ENCODE measurements at regions not wholly inside any gene's neighbourhood (a gene's known extent, or its start where the extent isn't known, plus 50 kb on each side); places are given as distances from the start of the nearest gene placed in this dataset.

DNA sequence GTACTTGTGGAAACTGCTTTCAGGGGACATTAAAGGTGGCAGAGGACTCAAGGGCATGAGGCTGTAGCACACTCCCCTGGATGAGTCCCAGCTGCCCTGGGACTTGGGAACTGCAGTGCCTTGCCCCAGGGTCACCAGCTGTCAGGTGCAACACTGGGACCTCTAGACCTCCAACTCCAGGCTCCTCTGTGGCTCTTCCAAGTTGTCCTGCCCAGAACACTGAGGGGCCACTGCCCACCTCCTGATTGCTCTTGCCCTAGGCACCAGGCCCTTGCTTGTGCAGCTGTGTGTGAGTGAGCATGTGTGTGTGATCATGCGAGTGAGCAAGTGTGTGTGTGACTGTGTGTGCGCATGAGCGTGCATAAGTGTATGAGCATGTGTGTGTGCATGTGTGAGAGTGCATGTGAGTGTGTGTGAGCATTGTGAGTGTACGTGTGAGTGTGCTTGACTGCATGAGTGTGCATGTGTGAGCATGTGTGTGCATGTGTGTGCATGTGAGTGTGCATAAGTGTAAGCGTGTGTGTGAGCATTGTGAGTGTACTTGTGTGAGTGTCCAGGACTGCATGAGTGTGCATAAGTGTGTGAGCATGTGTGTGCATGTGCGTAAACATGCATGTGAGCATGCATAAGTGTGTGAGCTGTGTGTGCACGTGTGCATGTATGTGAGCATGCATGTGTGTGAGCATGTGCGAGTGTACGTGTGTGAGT lies 301.5 kb downstream of the NDUFA10 start:
- H3K27me3 ChIP-seq: no peaks in the 10 kb centered on the region
- no peaks in the 10 kb centered on the region for H3K4me1 ChIP-seq
- no peaks in the 10 kb centered on the region for H3K36me3 Mint-ChIP-seq
- DNase-seq (ENCODE audit: low spot score): no peak
- no peaks in the 10 kb centered on the region for H3F3A ChIP-seq (ENCODE audit: low read depth)
- no peaks in the 10 kb centered on the region for H3K36me3 ChIP-seq
- no peak overlapping the region for H3K4me3 ChIP-seq
- no peaks in the 10 kb centered on the region for H4K20me1 ChIP-seq (ENCODE audit: low read depth)
- H3K4me1 Mint-ChIP-seq: peaks cover 10% of the 10 kb centered on the region
- peaks cover 22% of the 10 kb centered on the region for H3K27me3 Mint-ChIP-seq (ENCODE audit: insufficient read depth, low read depth)
- H3K4me2 ChIP-seq: no peak overlapping the region
- H3K27ac ChIP-seq: no peak overlapping the region
- H2AFZ ChIP-seq (replicated peaks): no peak overlapping the region
- no peaks in the 10 kb centered on the region for H3K9me3 Mint-ChIP-seq
- H3K4me3 Mint-ChIP-seq: peak overlapping the region; percentile 34
- no peaks in the 10 kb centered on the region for H3K9me3 ChIP-seq (ENCODE audit: low read depth)
- H3K9ac ChIP-seq: no peak overlapping the region
- peak overlapping the region; percentile 23 for H3K27ac Mint-ChIP-seq
- no peaks in the 10 kb centered on the region for H3K79me2 ChIP-seq (ENCODE audit: low read depth)
- TF ChIP-seq EZH2phosphoT487 (IDR thresholded peaks at IDR 0.05) (no peak), EZH2 (IDR thresholded peaks at IDR 0.05) (no peak)
- TF ChIP-seq, protein P1, sequence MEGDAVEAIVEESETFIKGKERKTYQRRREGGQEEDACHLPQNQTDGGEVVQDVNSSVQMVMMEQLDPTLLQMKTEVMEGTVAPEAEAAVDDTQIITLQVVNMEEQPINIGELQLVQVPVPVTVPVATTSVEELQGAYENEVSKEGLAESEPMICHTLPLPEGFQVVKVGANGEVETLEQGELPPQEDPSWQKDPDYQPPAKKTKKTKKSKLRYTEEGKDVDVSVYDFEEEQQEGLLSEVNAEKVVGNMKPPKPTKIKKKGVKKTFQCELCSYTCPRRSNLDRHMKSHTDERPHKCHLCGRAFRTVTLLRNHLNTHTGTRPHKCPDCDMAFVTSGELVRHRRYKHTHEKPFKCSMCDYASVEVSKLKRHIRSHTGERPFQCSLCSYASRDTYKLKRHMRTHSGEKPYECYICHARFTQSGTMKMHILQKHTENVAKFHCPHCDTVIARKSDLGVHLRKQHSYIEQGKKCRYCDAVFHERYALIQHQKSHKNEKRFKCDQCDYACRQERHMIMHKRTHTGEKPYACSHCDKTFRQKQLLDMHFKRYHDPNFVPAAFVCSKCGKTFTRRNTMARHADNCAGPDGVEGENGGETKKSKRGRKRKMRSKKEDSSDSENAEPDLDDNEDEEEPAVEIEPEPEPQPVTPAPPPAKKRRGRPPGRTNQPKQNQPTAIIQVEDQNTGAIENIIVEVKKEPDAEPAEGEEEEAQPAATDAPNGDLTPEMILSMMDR (IDR thresholded peaks at IDR 0.05): no peak

DNA sequence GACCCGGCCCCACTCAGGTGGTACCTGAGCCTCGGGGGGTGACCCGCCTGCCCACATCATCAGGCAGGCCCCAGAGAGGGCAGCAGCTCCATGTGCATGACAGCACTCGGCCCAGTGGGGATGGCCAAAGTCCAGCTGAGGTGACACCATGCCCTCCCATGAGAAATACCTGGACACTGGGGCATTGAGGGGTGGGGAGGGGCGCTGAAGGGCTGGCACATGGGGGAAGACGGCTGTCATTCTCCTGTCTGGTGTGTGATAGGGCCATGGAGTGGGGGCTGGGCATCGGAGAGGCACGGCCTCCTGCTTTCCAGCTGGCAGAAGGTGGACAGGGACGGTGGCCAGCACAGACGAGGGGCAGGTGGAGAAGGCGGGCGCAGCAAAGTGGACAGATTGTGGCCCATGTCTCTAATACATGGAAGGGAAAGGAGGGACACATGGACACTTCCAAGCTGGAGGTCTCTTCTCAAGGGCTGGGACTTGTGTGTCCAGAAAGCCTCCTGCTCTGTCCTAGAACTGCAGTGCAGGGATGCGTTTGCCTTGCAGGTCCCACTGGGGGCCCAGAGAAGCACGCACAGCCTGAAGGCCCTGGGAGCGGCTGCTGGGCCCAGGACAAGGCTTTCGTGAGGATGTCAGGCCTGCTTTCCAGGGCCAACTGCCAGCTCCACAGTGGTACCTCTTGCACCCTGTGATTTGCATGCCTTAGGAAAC lies 302.2 kb downstream of the NDUFA10 start:
- Histone ChIP-seq H3F3A (ENCODE audit: low read depth) (no peaks in the 10 kb centered on the region), H3K79me2 (ENCODE audit: low read depth) (no peaks in the 10 kb centered on the region), H3K4me1 (no peaks in the 10 kb centered on the region), H4K20me1 (ENCODE audit: low read depth) (no peaks in the 10 kb centered on the region), H3K36me3 (no peaks in the 10 kb centered on the region), H3K4me3 (no peak overlapping the region), H3K4me2 (no peak overlapping the region), H3K9me3 (ENCODE audit: low read depth) (no peaks in the 10 kb centered on the region), H3K27ac (no peak overlapping the region), H3K27me3 (no peaks in the 10 kb centered on the region), H3K9ac (no peak overlapping the region), H2AFZ (replicated peaks) (no peak overlapping the region)
- H3K4me3 Mint-ChIP-seq: no peak overlapping the region
- no peak overlapping the region for H3K27ac Mint-ChIP-seq
- DNase-seq (ENCODE audit: low spot score): no peak
- no peak for TF ChIP-seq EZH2 (IDR thresholded peaks at IDR 0.05)
- TF ChIP-seq, protein P1 (IDR thresholded peaks at IDR 0.05): no peak
- TF ChIP-seq EZH2phosphoT487 (IDR thresholded peaks at IDR 0.05): no peak
- no peaks in the 10 kb centered on the region for H3K36me3 Mint-ChIP-seq
- H3K27me3 Mint-ChIP-seq (ENCODE audit: insufficient read depth, low read depth): peaks cover 23% of the 10 kb centered on the region
- no peaks in the 10 kb centered on the region for H3K9me3 Mint-ChIP-seq
- H3K4me1 Mint-ChIP-seq: peaks cover 5% of the 10 kb centered on the region

DNA sequence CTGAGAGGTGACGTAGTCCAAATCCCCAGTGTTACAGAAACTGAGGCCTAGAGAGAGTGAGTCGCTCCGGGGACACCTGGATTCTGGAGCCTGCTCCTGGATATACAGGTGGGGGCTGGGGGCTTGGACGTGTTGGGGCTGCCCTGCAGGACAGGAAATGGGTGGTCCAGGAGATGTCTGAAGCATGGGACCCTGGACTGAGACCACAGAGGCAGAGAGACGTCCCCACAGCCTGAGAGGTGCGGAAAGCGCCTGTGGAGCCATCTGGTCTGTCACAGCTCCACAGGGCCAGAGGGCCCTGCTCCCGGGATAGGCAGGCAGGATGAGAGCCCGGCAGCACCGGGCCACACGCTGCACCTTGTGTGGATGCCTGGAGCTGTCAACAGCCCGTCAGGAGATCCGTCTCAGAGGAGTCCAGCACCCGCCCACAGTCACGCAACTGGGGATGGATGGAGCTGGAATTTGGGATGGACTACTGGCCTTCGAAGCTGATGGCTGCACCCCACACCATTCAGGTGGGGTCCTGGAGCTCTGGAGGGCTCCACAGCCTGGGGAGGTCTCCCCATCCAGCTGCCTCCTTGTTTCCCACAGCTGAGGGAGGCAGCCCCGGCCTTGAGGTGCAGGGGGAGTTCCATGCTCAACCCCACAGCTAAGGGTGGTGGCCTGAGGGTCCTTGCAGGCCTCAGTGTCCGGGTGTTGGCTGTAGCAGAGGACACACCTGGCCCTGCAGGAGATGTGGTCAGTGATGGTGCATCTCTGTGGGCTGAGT lies 303.0 kb downstream of the NDUFA10 start:
- peaks cover 5% of the 10 kb centered on the region for H3K4me1 Mint-ChIP-seq
- H3K36me3 Mint-ChIP-seq: no peaks in the 10 kb centered on the region
- H3K4me2 ChIP-seq: no peak overlapping the region
- no peaks in the 10 kb centered on the region for H3K9me3 Mint-ChIP-seq
- H3K9ac ChIP-seq: no peak overlapping the region
- no peaks in the 10 kb centered on the region for H3F3A ChIP-seq (ENCODE audit: low read depth)
- H3K27ac ChIP-seq: no peak overlapping the region
- H3K79me2 ChIP-seq (ENCODE audit: low read depth): no peaks in the 10 kb centered on the region
- H3K4me1 ChIP-seq: no peaks in the 10 kb centered on the region
- H4K20me1 ChIP-seq (ENCODE audit: low read depth): no peaks in the 10 kb centered on the region
- no peaks in the 10 kb centered on the region for H3K9me3 ChIP-seq (ENCODE audit: low read depth)
- DNase-seq (ENCODE audit: low spot score): no peak
- H2AFZ ChIP-seq (replicated peaks): no peak overlapping the region
- TF ChIP-seq, protein P1 (IDR thresholded peaks at IDR 0.05): no peak
- no peak for TF ChIP-seq EZH2phosphoT487 (IDR thresholded peaks at IDR 0.05)
- H3K4me3 Mint-ChIP-seq: no peak overlapping the region
- no peaks in the 10 kb centered on the region for H3K36me3 ChIP-seq
- H3K4me3 ChIP-seq: no peak overlapping the region
- no peaks in the 10 kb centered on the region for H3K27me3 ChIP-seq
- H3K27ac Mint-ChIP-seq: no peak overlapping the region
- H3K27me3 Mint-ChIP-seq (ENCODE audit: insufficient read depth, low read depth): peaks cover 25% of the 10 kb centered on the region

Measured in neural progenitor cell (in vitro differentiated cells).